SK-N-DZ (cell line): ENCODE measurements at regions not wholly inside any gene's neighbourhood (a gene's known extent, or its start where the extent isn't known, plus 50 kb on each side); places are given as distances from the start of the nearest gene placed in this dataset.
"Not testable (repeated sequence)": the region's sequence is repeated elsewhere in the genome, so short reads cannot be mapped to it uniquely, and the experiment has no call there.

Experiments
- DNase-seq: peaks from one replicate; pipeline ENCODE4 v3.0.0-alpha.2; 2015; ENCODE audit warnings: low spot score

GRCh38 chr6:98308564-98308963, 525.8 kb upstream of the POU3F2 start:
- no peak for DNase-seq

GRCh38 chr6:98310443-98310842, 523.9 kb upstream of the POU3F2 start:
- DNase-seq: no peak

- DNase-seq: no peak
Measured at GRCh38 chr6:98323605-98324004, 510.8 kb upstream of the POU3F2 start.

- DNase-seq: no peak
Measured at GRCh38 chr6:98324446-98324845, 509.9 kb upstream of the POU3F2 start.

- no peak for DNase-seq
Measured at GRCh38 chr6:98325366-98325765, 509.0 kb upstream of the POU3F2 start.

- DNase-seq: no peak
Measured at GRCh38 chr6:98333273-98333672, 501.1 kb upstream of the POU3F2 start.

GRCh38 chr6:98335594-98335993, 498.8 kb upstream of the POU3F2 start:
- no peak for DNase-seq

- DNase-seq: no peak
Measured at GRCh38 chr6:98339506-98339905, 494.9 kb upstream of the POU3F2 start.

GRCh38 chr6:98343004-98343403, 491.4 kb upstream of the POU3F2 start:
- DNase-seq: no peak

GRCh38 chr6:98343797-98344196, 490.6 kb upstream of the POU3F2 start:
- DNase-seq: no peak

- no peak for DNase-seq
Measured at GRCh38 chr6:98352348-98352747, 482.0 kb upstream of the POU3F2 start.

- no peak for DNase-seq
Measured at GRCh38 chr6:98358173-98358572, 476.2 kb upstream of the POU3F2 start.

GRCh38 chr6:98366371-98366770, 468.0 kb upstream of the POU3F2 start:
- no peak for DNase-seq

GRCh38 chr6:98380589-98380988, 453.8 kb upstream of the POU3F2 start:
- DNase-seq: peak; percentile 6

- DNase-seq: no peak
Measured at GRCh38 chr6:98382246-98382645, 452.1 kb upstream of the POU3F2 start.

- DNase-seq: no peak
Measured at GRCh38 chr6:98384334-98384733, 450.0 kb upstream of the POU3F2 start.

- DNase-seq: no peak
Measured at GRCh38 chr6:98384801-98385200, 449.6 kb upstream of the POU3F2 start.

GRCh38 chr6:98395610-98396166, 438.7 kb upstream of the POU3F2 start:
- no peak for DNase-seq

- no peak for DNase-seq
Measured at GRCh38 chr6:98416027-98416426, 418.3 kb upstream of the POU3F2 start.

- not testable (repeated sequence) for DNase-seq
Measured at GRCh38 chr6:98416497-98417158, 417.7 kb upstream of the POU3F2 start.

- DNase-seq: no peak
Measured at GRCh38 chr6:98433325-98434056, 400.9 kb upstream of the POU3F2 start.

- DNase-seq: no peak
Measured at GRCh38 chr6:98443633-98444032, 390.7 kb upstream of the POU3F2 start.

GRCh38 chr6:98452685-98453084, 381.7 kb upstream of the POU3F2 start:
- DNase-seq: no peak
